NCI-H2081 (cell line): ENCODE measurements at regions not wholly inside any gene's neighbourhood (a gene's known extent, or its start where the extent isn't known, plus 50 kb on each side); places are given as distances from the start of the nearest gene placed in this dataset.

Experiments
- DNase-seq, 2 experiments: peaks; one replicate each; lab custom pipeline; 2025; lab: John Stamatoyannopoulos, UW

GRCh38 chr11:116255321-116255953 is 517.4 kb downstream of the BUD13 start:
- peak in 1 of 2 experiments; percentile 8 for DNase-seq

GRCh38 chr11:116250155-116250554 is 522.6 kb downstream of the BUD13 start:
- DNase-seq: no peak

DNA sequence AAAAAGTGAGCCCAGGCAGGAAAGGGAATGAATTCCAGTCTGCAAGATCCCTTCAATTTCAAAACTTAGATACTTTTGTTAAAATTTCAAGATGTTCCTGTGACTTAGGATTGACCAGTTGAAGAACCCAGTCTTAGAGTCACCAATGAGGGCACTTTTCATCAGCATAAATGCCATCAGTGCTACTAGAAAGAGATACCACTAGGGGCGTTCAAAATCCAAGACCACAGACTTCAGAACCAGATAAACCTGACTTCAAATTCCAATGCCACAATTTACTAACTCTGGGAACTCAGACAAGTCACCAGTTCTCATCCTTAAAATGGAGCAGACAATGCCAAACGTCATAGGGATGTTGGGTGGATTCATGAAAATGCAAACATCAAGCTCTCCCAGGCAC is 523.2 kb downstream of the BUD13 start:
- DNase-seq: no peak

DNA sequence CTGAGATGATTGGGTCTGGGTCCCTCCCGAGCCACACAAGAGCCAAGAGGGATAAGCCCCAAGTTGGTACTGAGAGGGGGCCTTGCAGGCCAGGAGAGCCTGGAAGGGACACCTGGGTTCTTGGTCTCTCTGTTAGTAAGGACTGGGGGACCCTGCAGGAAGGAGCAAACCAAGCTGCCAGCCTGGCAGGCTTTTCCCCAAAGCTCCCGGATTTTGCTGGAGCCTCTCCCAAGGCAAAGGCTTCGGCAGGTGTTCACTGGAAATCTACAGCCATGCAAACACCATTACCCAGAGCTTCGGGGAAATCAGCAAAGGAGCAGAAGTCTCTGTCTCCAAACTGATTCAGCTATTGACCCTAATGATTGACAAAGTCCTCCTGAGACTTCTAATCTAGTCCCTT is 527.9 kb downstream of the BUD13 start:
- DNase-seq: no peak

DNA sequence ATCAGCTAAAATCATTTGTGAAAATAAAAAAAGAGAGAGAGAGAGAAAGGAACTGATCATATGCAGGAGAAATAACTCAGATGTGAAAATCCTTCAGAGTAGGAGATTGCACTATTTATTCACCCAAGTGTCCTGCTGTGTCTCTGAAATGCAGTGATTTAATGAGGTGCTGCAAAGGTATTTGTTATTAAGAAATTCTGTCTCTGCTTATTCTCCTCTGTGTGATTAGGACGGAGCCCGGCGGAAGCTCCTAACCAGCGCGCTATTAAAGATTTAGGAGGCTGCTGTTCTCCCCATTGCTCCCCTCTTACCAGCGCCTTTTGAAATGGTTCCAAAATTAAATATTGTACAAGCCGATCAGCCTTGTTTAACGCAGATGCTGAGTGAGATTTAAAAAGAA is 528.3 kb downstream of the BUD13 start:
- no peak for DNase-seq

DNA sequence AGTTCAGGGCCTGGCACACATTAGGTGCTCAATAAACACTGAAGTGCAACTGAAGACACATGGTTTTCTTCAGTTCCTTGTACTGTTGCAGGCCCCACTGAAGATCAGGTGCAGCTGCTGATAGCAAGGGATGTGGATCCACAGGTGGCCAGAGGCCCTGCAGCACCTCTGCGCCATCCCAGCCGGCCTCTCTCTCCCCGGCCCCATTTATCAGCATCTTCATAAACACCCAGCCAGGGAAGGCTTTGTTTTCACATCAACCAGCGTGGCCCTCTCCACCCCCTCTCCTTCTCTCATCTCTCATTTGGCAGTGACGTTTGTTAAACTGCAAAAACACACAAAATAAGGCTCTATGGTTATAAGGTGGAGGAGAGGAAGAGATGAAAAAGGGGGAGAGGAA is 528.8 kb downstream of the BUD13 start:
- no peak for DNase-seq

DNA sequence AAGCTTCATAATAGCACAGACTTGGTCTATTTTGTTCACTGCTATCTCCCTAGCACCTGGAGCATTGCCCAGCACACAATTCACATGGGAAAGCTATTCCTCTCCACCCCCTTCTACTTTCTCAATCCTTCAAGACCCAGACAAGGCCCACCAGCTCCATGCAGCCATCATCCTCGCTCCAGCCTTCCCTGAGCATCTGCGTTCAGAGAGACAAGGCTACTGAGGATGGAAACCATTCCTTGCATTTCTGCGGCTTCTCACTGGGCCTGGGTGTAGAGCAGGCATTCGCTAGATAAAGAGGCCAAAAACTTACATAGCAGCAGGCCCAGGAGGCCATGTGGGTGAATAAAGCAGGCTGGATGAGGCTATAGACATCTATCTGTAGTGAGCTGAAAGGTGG is 530.8 kb downstream of the BUD13 start:
- DNase-seq: no peak

DNA sequence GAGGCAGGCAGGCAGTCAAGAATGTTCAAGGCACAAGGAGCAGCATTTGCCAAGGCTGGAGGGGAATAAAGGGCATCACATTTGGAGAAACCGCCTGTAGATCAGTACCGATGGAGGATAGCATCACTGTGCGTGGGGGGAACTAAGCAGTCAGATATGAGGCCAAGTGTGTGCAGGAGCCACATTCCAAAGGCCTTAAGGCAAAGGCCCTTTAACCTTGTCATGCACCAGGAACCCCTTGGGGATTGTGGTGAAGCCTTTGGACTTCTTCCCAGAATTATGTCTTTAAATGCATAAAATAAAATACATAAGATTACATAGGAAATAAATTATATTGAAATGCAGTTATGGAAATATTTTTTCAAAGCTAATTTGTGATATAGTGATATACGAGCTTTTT is 532.1 kb downstream of the BUD13 start:
- no peak for DNase-seq

GRCh38 chr11:116239247-116239646 is 533.5 kb downstream of the BUD13 start:
- DNase-seq: no peak

DNA sequence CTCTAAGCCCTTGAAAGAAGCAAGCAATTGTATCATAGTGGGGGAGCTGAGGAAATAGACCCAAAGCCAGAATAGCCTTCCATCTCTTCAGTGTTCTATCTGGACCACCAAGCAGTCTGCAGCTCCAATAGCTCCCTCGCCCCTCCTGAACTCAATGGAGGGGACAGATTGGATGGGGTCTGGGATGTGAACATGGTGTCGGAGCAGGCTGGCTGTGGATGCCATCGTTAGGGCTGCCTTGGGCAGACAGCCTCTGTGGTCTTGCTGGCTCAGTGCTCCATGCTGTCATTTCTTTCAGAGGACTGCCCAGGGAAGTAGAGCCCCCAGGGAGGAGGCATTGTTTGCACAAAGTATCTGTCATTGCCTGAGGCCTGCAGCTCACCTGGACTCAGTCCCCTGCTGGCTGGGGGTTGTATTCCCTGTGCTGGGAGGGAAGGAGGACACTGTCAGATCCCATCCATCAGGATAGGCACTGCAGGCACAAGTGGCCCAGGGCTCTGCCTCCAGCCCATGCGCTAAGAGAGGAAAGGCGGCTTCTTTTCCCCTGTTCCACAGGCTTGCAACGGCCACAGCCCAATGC is 537.7 kb downstream of the BUD13 start:
- DNase-seq: peak; percentile 51 to 85

- no peak for DNase-seq
Measured at GRCh38 chr11:116233561-116233960, 539.2 kb downstream of the BUD13 start.

- peak; percentile 59 to 84 for DNase-seq
Measured at GRCh38 chr11:116232364-116232828, 540.4 kb downstream of the BUD13 start.

DNA sequence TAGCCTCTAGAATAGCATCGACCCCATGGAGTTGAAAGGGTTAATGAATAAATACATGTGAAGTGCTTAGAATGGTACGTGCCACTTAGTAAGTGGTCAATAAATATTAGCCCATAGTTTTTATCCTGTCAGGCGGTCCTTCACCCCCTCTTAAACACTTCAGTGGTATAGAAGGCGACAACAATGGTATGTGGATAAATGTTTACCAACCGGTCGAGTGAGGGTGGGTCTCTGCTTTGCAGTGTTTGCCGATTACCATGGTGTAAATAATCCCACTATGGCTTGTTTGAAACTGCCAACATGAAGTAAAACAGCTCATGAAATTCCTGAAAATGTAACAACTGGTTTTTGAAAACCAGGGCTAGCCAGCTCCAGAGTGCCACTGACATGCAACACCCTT is 541.2 kb downstream of the BUD13 start:
- peak in 1 of 2 experiments; percentile 36 for DNase-seq

GRCh38 chr11:116230438-116230837 is 542.3 kb downstream of the BUD13 start:
- DNase-seq: peak in 1 of 2 experiments; percentile 19

- DNase-seq: peak in 1 of 2 experiments; percentile 55
Measured at GRCh38 chr11:116229236-116229970, 543.4 kb downstream of the BUD13 start.

DNA sequence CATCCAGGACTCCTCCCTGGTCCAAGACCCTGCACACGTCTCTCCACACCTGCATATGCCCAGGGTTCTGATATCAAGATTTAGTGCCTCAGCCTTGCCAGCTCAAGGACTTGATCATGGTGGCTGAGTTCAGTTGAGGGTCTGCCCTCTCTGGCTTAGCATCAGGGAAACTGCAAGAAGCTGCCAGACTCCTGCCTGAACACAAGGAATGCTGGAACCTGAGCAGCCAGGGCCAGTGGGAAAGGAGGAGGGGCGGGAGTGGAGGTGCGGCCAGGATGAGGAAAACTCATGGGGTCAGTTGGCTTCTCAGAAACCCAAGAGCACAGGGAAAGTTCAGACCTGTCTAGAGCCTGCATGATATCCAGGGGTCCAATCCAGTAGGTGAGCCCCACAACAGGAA is 546.1 kb downstream of the BUD13 start:
- DNase-seq: no peak

DNA sequence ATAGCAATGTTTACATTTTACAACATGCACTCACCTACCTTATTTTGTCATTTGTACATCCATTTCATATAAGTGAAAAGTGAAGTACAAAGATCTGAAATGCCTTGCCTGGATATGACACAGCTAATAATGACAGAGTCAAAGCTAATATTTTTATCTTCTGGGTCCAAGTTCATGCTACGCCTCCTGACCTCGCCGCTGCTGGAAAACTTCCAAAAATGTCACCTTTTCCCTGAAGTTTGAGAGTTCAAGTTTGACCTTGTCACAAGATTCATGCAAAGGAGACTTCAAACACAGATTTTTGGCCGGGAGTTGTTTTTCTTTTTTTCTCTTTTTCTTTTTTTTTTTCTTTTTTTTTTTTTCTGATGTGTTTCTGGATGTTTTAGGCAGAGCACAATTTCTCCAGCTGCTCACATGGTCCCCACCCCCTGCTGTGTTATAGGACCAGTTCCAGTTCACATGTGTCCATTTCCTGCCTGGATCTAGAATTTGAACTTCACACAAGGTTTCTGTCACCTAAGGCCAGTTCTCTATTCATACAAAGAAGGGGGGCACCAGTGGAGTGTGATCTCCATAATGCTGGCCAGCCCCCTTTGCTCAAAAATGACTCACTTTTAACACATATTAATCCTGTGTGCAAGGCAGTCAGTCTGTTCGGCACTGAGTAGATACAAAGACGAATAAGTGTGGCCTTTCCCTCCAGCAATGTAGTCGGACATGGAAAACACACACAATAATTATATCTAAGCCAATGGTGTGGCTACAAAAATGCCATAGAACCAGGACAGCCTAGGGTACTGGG is 546.8 kb downstream of the BUD13 start:
- peak in 1 of 2 experiments; percentile 24 for DNase-seq

GRCh38 chr11:116225236-116225635 is 547.6 kb downstream of the BUD13 start:
- no peak for DNase-seq

DNA sequence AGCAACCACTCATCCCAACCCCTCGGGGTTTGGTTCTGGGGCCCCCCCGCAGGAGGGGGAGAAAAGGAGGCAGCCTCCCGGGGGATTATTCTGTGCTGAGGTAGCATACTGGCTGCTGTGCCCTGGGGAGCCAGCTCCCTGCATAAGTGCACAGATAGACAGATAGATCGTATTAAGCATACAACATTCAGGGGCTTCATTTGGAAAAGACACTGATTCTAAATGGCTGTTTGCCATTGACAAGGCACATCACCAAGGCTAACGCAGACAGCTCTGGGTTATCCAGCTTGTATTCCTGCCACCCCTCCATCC is 547.9 kb downstream of the BUD13 start:
- no peak for DNase-seq

DNA sequence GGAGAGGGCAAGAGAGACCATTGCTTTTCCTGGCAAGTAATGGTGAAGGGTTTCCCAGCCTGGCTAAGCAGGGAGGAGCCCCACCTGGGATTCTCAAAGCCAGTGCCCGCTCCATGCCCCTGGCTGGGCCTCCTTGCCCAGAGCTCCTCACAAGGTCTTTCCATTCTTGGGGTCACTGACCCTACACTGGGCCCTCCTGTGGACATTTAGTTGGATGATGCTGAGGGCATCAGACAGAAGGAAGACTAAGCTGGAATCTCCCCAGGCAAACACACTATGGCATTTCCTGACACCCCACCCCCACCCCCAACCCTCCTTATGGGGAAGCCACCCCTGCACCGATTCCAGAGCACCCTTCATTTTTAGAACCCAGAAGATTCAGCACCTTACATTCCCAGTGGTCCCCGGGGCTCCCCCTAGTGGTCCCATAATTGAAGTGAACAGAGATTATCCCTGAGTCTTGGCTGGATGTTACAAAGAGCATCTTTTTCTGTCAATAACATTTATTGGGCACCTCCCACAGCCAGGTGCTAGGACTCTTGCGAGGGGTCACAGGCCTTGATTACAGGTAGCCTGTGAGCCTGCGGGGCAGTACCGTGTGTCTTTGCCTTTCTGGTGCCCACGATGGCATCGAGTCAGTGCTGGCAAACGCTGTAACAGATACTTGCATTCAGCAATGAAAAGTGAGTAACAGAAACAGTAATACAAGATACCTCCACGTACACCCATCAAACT is 548.5 kb downstream of the BUD13 start:
- DNase-seq: peak; percentile 66 to 71

GRCh38 chr11:116221351-116221750 is 551.4 kb downstream of the BUD13 start:
- DNase-seq: no peak

- DNase-seq: peak; percentile 58 to 77
Measured at GRCh38 chr11:116219171-116219635, 553.6 kb downstream of the BUD13 start.
